K562 (cell line): ENCODE measurements at regions not wholly inside any gene's neighbourhood (a gene's known extent, or its start where the extent isn't known, plus 50 kb on each side); places are given as distances from the start of the nearest gene placed in this dataset.

ENCODE experiments used
- ATAC-seq: fragments of 200-7000 bp; cut with Tn5 transposase; 3 replicates; pipeline ENCODE4 v1.9.1; 2020; ENCODE audit warnings: moderate library complexity
- BruUV-seq: library from RNA; stranded (reverse); fragments of 400-500 nt; replicated peaks from 2 replicates; lab custom pipeline; 2021; lab: Mats Ljungman, UMichigan
- CTCF ChIA-PET: fragments of 300-600 bp; formaldehyde crosslinking; extraction: SDS; loops from one replicate; lab custom pipeline; 2021; ENCODE audit warnings: low intra/inter-chr PET ratio; lab: Yijun Ruan, JAX
- POLR2A ChIA-PET: fragments of 300-600, 350-650 bp; sonication (Branson Sonifier 250); formaldehyde crosslinking; extraction: SDS; loops from one replicate; lab custom pipeline; 2021; ENCODE audit warnings: antibody characterized with exemption, inconsistent platforms; lab: Yijun Ruan, JAX
- DNase-seq, 4 experiments: peaks; one replicate each; pipeline versions ENCODE4 v3.0.0 to v3.0.0-alpha.2; 2011 to 2018; ENCODE audit warnings: low spot score in 3 of 4, mixed read lengths in 3 of 4; ENCODE audit errors: extremely low read depth in 1 of 4
- FAIRE-seq: peaks from 2 replicates; lab custom pipeline; 2011; peaks lifted over from hg19 to GRCh38; lab: Jason Lieb, UNC
- H2AFZ ChIP-seq: 2 replicates; pipeline ENCODE4 v1.6.0; 2011; ENCODE audit warnings: low read depth, low read length, control low read depth, inconsistent platforms
- H3K27ac ChIP-seq: fragments of 200-600 bp; 3 replicates; pipeline ENCODE4 v1.8.0; 2011; ENCODE audit warnings: low read depth, mild to moderate bottlenecking, control low read depth, inconsistent platforms, low read length, moderate library complexity, mixed read lengths; ENCODE audit errors: extremely low read depth
- H3K27me3 ChIP-seq, 2 experiments: fragments of 300-600 bp in 1 of 2; 2 replicates in 1 of 2; 3 replicates in 1 of 2; pipeline versions ENCODE4 v1.6.0 to v1.8.0; 2011; ENCODE audit warnings: inconsistent platforms in 2 of 2, low read length in 2 of 2, mild to moderate bottlenecking in 1 of 2, mixed read lengths in 1 of 2, moderate library complexity in 1 of 2; ENCODE audit not compliant: control insufficient read depth in 2 of 2, insufficient read depth in 2 of 2
- H3K36me3 ChIP-seq: fragments of 300-600 bp; 3 replicates; pipeline ENCODE4 v1.8.0; 2011; ENCODE audit warnings: mild to moderate bottlenecking, low read length, inconsistent platforms; ENCODE audit not compliant: control insufficient read depth, insufficient read depth
- H3K4me1 ChIP-seq, 2 experiments: fragments of 200-600 bp in 1 of 2; replicated peaks in 1 of 2; 2 replicates in 1 of 2; 3 replicates in 1 of 2; pipeline versions ENCODE4 v1.5.1 to v1.8.0; 2011; ENCODE audit warnings: inconsistent platforms in 2 of 2, low read length in 2 of 2, mild to moderate bottlenecking in 1 of 2, mixed read lengths in 1 of 2, moderate library complexity in 1 of 2; ENCODE audit not compliant: control insufficient read depth in 2 of 2, insufficient read depth in 2 of 2
- H3K4me2 ChIP-seq: 2 replicates; pipeline ENCODE4 v1.6.1; 2011; ENCODE audit warnings: low read length, control low read depth, inconsistent platforms, mixed read lengths; ENCODE audit not compliant: insufficient read depth
- H3K4me3 ChIP-seq: fragments of 200-600 bp; sonication (generic), shearing (Covaris generic); 2 replicates; pipeline ENCODE4 v1.5.1; 2016; ENCODE audit warnings: control low read depth, inconsistent platforms
- H3K79me2 ChIP-seq: fragments of 200-600 bp; 3 replicates; pipeline ENCODE4 v1.8.0; 2011; ENCODE audit warnings: low read length, inconsistent platforms; ENCODE audit not compliant: control insufficient read depth, insufficient read depth
- H3K9ac ChIP-seq, 2 experiments: 2 replicates each; pipeline versions ENCODE4 v1.6.0 to v1.6.1; 2011; ENCODE audit warnings: low read depth in 2 of 2, low read length in 2 of 2, control low read depth in 1 of 2, inconsistent platforms in 1 of 2, mild to moderate bottlenecking in 1 of 2, mixed read lengths in 1 of 2; ENCODE audit not compliant: insufficient read depth in 1 of 2
- H3K9me1 ChIP-seq: one replicate; pipeline ENCODE4 v1.6.0; 2011; ENCODE audit warnings: inconsistent platforms, mild to moderate bottlenecking, low read length, moderate library complexity; ENCODE audit not compliant: control insufficient read depth, insufficient read depth
- H3K9me3 ChIP-seq: replicated peaks from 2 replicates; pipeline ENCODE4 v1.5.1; 2011; ENCODE audit warnings: low read depth, low read length, inconsistent platforms; ENCODE audit not compliant: control insufficient read depth, insufficient read depth
- H4K20me1 ChIP-seq: replicated peaks from 2 replicates; pipeline ENCODE4 v1.6.1; 2011; ENCODE audit warnings: low read length, inconsistent platforms, mixed read lengths; ENCODE audit not compliant: control insufficient read depth, insufficient read depth
- BACH1 ChIP-seq: fragments of 200-800 bp; sonication (Bioruptor generic); IDR thresholded peaks from 2 replicates; pipeline ENCODE4 v1.6.1; 2016; ENCODE audit warnings: missing genetic modification characterization, missing compliant biosample characterization
- NRF1 ChIP-seq, 2 experiments: fragments of 450-650 bp; IDR thresholded peaks in 1 of 2; conservative IDR thresholded peaks in 1 of 2; 2 replicates each; pipeline ENCODE4 v1.6.1; 2014; ENCODE audit warnings: mild to moderate bottlenecking in 2 of 2
- ZBTB1 ChIP-seq: sonication (generic); formaldehyde crosslinking; IDR thresholded peaks from 2 replicates; pipeline ENCODE4 v1.8.1; 2023; ENCODE audit warnings: missing genetic modification reagents, low read depth, mild to moderate bottlenecking, borderline replicate concordance
- ZBTB8A ChIP-seq: fragments of 450-650 bp; IDR thresholded peaks from 2 replicates; pipeline ENCODE4 v1.6.1; 2018; ENCODE audit warnings: mild to moderate bottlenecking, moderate library complexity; ENCODE audit not compliant: partially characterized antibody
- WGBS: fragments of 100-300 bp; shearing (Covaris generic); methylation state at CpG from one replicate; pipeline ENCODE4 v1.1.6; 2016; ENCODE audit warnings: low coverage, mixed read lengths; ENCODE audit not compliant: insufficient coverage; ENCODE audit errors: missing lambda C conversion rate; 5-methylcytosine and 5-hydroxymethylcytosine counted together
- in situ Hi-C: fragments of 300-500 bp; cut with MboI; formaldehyde crosslinking; loops from 4 replicates; pipeline ENCODE4 v1.15.0; 2018; ENCODE audit warnings: inconsistent platforms, mixed read lengths
- intact Hi-C: fragments of 100-400 bp; cut with micrococcal nuclease; formaldehyde crosslinking; loops from 2 replicates; pipeline ENCODE4 v1.14.2; 2022
- TF ChIP-seq, protein P1 (sequence below): fragments of 450-650 bp; formaldehyde crosslinking; IDR thresholded peaks from 2 replicates; pipeline ENCODE4 v1.4.0; 2020; ENCODE audit warnings: mild to moderate bottlenecking
- TF ChIP-seq, protein P2 (sequence below): fragments of 250-450 bp; sonication (Bioruptor Pico); IDR thresholded peaks from 2 replicates; pipeline ENCODE4 v1.4.0; 2020; ENCODE audit warnings: mild to moderate bottlenecking, moderate library complexity, borderline replicate concordance

DNA sequence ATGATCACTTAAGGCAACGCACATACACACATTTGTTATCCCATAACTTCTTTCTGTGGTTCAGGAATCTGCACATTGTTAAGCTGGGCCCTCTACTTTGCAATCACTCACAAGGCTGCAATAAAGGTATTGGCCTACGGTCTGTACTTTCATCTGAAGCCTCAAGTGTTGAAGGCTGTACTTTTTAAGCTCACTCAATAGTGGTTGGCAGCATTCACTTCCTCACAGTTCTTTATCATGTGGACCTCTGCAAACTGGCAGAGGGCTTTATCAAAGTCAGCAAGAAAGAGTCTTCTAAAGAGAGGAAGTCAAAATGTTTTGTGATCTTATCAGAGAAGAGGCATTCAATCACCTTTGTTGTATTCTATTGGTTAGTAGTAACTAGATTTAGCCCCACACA is 301.4 kb upstream of the EPHA5 start:
- Histone ChIP-seq H2AFZ (no peak overlapping the region), H3K4me1 (no peaks in the 10 kb centered on the region), H4K20me1 (no peaks in the 10 kb centered on the region), H3K9me1 (no peaks in the 10 kb centered on the region), H3K79me2 (no peaks in the 10 kb centered on the region), H3K4me2 (no peak overlapping the region), H3K36me3 (no peaks in the 10 kb centered on the region), H3K9me3 (no peaks in the 10 kb centered on the region; the same call in 1 of the 2 replicates), H3K27me3 (no peaks in the 10 kb centered on the region), H3K4me3 (no peak overlapping the region), H3K9ac (no peak overlapping the region), H3K27ac (no peak overlapping the region)
- BruUV-seq: no TSS peak
- TF ChIP-seq, protein P1, sequence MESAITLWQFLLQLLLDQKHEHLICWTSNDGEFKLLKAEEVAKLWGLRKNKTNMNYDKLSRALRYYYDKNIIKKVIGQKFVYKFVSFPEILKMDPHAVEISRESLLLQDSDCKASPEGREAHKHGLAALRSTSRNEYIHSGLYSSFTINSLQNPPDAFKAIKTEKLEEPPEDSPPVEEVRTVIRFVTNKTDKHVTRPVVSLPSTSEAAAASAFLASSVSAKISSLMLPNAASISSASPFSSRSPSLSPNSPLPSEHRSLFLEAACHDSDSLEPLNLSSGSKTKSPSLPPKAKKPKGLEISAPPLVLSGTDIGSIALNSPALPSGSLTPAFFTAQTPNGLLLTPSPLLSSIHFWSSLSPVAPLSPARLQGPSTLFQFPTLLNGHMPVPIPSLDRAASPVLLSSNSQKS (CRISPR knock-in tag): no peak
- TF ChIP-seq ZBTB8A (no peak), BACH1 (tag) (no peak), NRF1 (conservative IDR thresholded peaks at IDR 0.05 in 1 of 2, IDR thresholded peaks at IDR 0.05 in 1 of 2) (no peak), ZBTB1 (CRISPR knock-in tag) (no peak)
- TF ChIP-seq, protein P2, sequence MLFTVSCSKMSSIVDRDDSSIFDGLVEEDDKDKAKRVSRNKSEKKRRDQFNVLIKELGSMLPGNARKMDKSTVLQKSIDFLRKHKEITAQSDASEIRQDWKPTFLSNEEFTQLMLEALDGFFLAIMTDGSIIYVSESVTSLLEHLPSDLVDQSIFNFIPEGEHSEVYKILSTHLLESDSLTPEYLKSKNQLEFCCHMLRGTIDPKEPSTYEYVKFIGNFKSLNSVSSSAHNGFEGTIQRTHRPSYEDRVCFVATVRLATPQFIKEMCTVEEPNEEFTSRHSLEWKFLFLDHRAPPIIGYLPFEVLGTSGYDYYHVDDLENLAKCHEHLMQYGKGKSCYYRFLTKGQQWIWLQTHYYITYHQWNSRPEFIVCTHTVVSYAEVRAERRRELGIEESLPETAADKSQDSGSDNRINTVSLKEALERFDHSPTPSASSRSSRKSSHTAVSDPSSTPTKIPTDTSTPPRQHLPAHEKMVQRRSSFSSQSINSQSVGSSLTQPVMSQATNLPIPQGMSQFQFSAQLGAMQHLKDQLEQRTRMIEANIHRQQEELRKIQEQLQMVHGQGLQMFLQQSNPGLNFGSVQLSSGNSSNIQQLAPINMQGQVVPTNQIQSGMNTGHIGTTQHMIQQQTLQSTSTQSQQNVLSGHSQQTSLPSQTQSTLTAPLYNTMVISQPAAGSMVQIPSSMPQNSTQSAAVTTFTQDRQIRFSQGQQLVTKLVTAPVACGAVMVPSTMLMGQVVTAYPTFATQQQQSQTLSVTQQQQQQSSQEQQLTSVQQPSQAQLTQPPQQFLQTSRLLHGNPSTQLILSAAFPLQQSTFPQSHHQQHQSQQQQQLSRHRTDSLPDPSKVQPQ (CRISPR knock-in tag): no peak
- in situ Hi-C loops (no loop called here), intact Hi-C loops (no loop called here)
- FAIRE-seq: no peak
- no peak for DNase-seq
- ChIA-PET CTCF (no interaction called here), POLR2A (no interaction called here)
- ATAC-seq: no peak
- 0% methylated on average over 2 of the region's 2 CpGs for WGBS
